ENCODE measurements at regions not wholly inside any gene's neighbourhood (a gene's known extent, or its start where the extent isn't known, plus 50 kb on each side); places are given as distances from the start of the nearest gene placed in this dataset.

DNA sequence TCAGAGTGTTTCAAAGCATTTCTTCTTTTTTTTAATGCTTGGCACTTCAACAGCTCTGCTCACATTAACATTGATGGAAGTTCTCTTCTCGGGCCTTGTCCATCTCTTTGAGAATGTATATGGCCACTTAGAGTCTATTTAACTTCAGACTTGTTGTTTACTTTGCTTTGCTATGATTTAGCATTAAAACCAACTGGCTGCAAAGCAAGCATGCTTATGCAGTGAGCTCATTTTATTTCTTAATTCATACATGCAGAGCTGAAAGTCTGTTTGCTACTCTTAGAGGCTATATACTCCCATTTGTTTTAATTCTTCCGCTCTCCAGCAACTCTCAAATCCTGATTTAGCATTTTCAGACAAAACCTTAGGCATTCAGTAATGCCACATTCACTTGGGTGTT is 107.6 kb upstream of the PACRGL start:
- TF ChIP-seq, protein P1, sequence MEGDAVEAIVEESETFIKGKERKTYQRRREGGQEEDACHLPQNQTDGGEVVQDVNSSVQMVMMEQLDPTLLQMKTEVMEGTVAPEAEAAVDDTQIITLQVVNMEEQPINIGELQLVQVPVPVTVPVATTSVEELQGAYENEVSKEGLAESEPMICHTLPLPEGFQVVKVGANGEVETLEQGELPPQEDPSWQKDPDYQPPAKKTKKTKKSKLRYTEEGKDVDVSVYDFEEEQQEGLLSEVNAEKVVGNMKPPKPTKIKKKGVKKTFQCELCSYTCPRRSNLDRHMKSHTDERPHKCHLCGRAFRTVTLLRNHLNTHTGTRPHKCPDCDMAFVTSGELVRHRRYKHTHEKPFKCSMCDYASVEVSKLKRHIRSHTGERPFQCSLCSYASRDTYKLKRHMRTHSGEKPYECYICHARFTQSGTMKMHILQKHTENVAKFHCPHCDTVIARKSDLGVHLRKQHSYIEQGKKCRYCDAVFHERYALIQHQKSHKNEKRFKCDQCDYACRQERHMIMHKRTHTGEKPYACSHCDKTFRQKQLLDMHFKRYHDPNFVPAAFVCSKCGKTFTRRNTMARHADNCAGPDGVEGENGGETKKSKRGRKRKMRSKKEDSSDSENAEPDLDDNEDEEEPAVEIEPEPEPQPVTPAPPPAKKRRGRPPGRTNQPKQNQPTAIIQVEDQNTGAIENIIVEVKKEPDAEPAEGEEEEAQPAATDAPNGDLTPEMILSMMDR (conservative IDR thresholded peaks at IDR 0.05; ENCODE audit: low read length): no peak
- no peak for TF ChIP-seq EZH2phosphoT487 (IDR thresholded peaks at IDR 0.05; ENCODE audit: borderline replicate concordance, low read depth, low read length)

Measured in OCI-LY7 (cell line).